H1 (cell line): ENCODE measurements at regions not wholly inside any gene's neighbourhood (a gene's known extent, or its start where the extent isn't known, plus 50 kb on each side); places are given as distances from the start of the nearest gene placed in this dataset.

Source experiments
- BRCA1 ChIP-seq: IDR thresholded peaks from 2 replicates; pipeline ENCODE4 v1.6.1; 2012; ENCODE audit warnings: low read depth, low read length, improper control_type of control experiment
- CHD7 ChIP-seq: fragments of 300-600 bp; sonication (generic); IDR thresholded peaks from 2 replicates; pipeline ENCODE4 v1.7.1; 2012; ENCODE audit warnings: low read length, moderate library complexity, mild to moderate bottlenecking, inconsistent platforms; ENCODE audit not compliant: insufficient replicate concordance
- EZH2 ChIP-seq: fragments of 200-600 bp; sonication (generic); IDR thresholded peaks from 2 replicates; pipeline ENCODE4 v1.7.1; 2012; ENCODE audit warnings: low read depth, mild to moderate bottlenecking, moderate library complexity, low read length, inconsistent platforms; ENCODE audit not compliant: severe bottlenecking
- HDAC2 ChIP-seq, 2 experiments: fragments of 300-600 bp in 1 of 2; sonication (generic) in 1 of 2; IDR thresholded peaks; 2 replicates each; pipeline ENCODE4 v1.6.1; 2011 to 2012; ENCODE audit warnings: low read depth in 2 of 2, low read length in 2 of 2, mild to moderate bottlenecking in 2 of 2, moderate library complexity in 2 of 2, borderline replicate concordance in 1 of 2, inconsistent platforms in 1 of 2
- KDM4A ChIP-seq: IDR thresholded peaks from one replicate; pipeline ENCODE4 v1.7.1; 2012; ENCODE audit warnings: low read depth, mild to moderate bottlenecking, moderate library complexity, low read length, inconsistent platforms; ENCODE audit not compliant: severe bottlenecking
- KDM5A ChIP-seq: fragments of 200-600 bp; IDR thresholded peaks from 2 replicates; pipeline ENCODE4 v1.7.1; 2012; ENCODE audit warnings: mild to moderate bottlenecking, low read length, inconsistent platforms, mixed read lengths
- POLR2A ChIP-seq, 2 experiments: IDR thresholded peaks; 1 replicate in 1 of 2; 2 replicates in 1 of 2; pipeline ENCODE4 v1.6.1; 2011; ENCODE audit warnings: low read depth in 2 of 2, low read length in 2 of 2, mild to moderate bottlenecking in 2 of 2; ENCODE audit errors: control extremely low read depth in 1 of 2
- POU5F1 ChIP-seq: IDR thresholded peaks from 2 replicates; pipeline ENCODE4 v1.6.1; 2011; ENCODE audit warnings: low read depth, mild to moderate bottlenecking, low read length, moderate library complexity
- SP1 ChIP-seq: IDR thresholded peaks from 2 replicates; pipeline ENCODE4 v1.6.1; 2011; ENCODE audit warnings: low read depth, low read length
- TAF7 ChIP-seq: optimal IDR thresholded peaks from 2 replicates; pipeline ENCODE3; 2011; ENCODE audit warnings: low read depth, mild to moderate bottlenecking, inconsistent platforms, low read length, moderate library complexity, borderline replicate concordance
- ZNF274 ChIP-seq: IDR thresholded peaks from 2 replicates; pipeline ENCODE4 v1.7.0; 2012; ENCODE audit warnings: low read length, borderline replicate concordance; ENCODE audit errors: extremely low read depth

GRCh38 chr6:21996425-21997118, 300.3 kb downstream of the PRL start (continued):
- TF ChIP-seq SP1 (no peak), POLR2A (IDR thresholded peaks at IDR 0.05; ENCODE audit: control extremely low read depth in 1 of 2, low read depth in 2 of 2, low read length in 2 of 2) (no peak), TAF7 (no peak), CHD7 (no peak), ZNF274 (no peak), BRCA1 (no peak), EZH2 (no peak), HDAC2 (IDR thresholded peaks at IDR 0.05; ENCODE audit: borderline replicate concordance in 1 of 2, low read depth in 2 of 2, low read length in 2 of 2) (no peak), POU5F1 (no peak), KDM4A (no peak), KDM5A (no peak)
